ENCODE measurements at regions not wholly inside any gene's neighbourhood (a gene's known extent, or its start where the extent isn't known, plus 50 kb on each side); places are given as distances from the start of the nearest gene placed in this dataset.

GRCh38 chr6:144335311-144335861, 50.3 kb downstream of the UTRN start:
- TF ChIP-seq, protein P1, sequence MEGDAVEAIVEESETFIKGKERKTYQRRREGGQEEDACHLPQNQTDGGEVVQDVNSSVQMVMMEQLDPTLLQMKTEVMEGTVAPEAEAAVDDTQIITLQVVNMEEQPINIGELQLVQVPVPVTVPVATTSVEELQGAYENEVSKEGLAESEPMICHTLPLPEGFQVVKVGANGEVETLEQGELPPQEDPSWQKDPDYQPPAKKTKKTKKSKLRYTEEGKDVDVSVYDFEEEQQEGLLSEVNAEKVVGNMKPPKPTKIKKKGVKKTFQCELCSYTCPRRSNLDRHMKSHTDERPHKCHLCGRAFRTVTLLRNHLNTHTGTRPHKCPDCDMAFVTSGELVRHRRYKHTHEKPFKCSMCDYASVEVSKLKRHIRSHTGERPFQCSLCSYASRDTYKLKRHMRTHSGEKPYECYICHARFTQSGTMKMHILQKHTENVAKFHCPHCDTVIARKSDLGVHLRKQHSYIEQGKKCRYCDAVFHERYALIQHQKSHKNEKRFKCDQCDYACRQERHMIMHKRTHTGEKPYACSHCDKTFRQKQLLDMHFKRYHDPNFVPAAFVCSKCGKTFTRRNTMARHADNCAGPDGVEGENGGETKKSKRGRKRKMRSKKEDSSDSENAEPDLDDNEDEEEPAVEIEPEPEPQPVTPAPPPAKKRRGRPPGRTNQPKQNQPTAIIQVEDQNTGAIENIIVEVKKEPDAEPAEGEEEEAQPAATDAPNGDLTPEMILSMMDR (IDR thresholded peaks at IDR 0.05; ENCODE audit: unreplicated experiment): no peak
- CTCF ChIA-PET: interaction anchor here (0.5 kb wide), 1 partner anchor 25 kb away, joined by 12 read pairs; no protein-coding TSS in a partner anchor
- Mint-ChIP-seq H3K4me1 (ENCODE audit: low read depth, unreplicated experiment) (peaks cover 63% of the 10 kb centered on the region), H3K27me3 (ENCODE audit: unreplicated experiment) (no peaks in the 10 kb centered on the region), H3K36me3 (ENCODE audit: insufficient read depth, unreplicated experiment) (peaks cover 16% of the 10 kb centered on the region), H3K4me3 (ENCODE audit: low read depth, unreplicated experiment) (peak overlapping the region; percentile 1), H3K9me3 (ENCODE audit: low read depth, unreplicated experiment) (no peaks in the 10 kb centered on the region), H3K27ac (ENCODE audit: unreplicated experiment) (peak overlapping the region; percentile 9)
- no TSS peak for BruUV-seq (replicated peaks)
- no peak for DNase-seq
- intact Hi-C loops (cut with micrococcal nuclease; ENCODE audit: unreplicated experiment): loop anchor here (10.0 kb wide), 1 partner anchor 231 kb away; no protein-coding TSS in a partner anchor

DNA sequence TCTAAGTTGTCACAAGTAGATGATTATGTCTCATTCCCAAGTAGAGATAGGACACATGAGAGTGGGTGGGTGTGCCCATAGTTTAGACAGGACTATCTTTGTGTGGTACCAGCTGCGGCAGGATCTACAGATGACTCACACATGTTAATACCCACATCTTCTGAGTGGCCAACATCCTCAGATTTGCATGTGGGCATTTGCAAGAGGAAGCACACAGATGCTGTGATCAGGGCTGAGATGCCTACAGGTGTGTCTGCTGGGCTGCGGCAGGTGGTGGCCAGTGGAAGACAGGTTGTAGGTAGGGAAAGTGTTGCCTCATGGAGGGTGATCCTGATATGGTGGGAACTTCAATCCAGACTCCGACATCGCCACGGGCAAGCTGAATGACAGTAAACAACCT, 50.8 kb downstream of the UTRN start:
- peak; percentile 36 for DNase-seq
- H3K9me3 Mint-ChIP-seq (ENCODE audit: low read depth, unreplicated experiment): no peaks in the 10 kb centered on the region
- CTCF ChIA-PET: interaction anchor here (0.5 kb wide), 1 partner anchor 24 kb away, joined by 12 read pairs; no protein-coding TSS in a partner anchor
- TF ChIP-seq, protein P1 (IDR thresholded peaks at IDR 0.05; ENCODE audit: unreplicated experiment): no peak
- H3K36me3 Mint-ChIP-seq (ENCODE audit: insufficient read depth, unreplicated experiment): peaks cover 11% of the 10 kb centered on the region
- H3K4me1 Mint-ChIP-seq (ENCODE audit: low read depth, unreplicated experiment): peaks cover 66% of the 10 kb centered on the region
- H3K4me3 Mint-ChIP-seq (ENCODE audit: low read depth, unreplicated experiment): peak overlapping the region; percentile 1
- BruUV-seq (replicated peaks): no TSS peak
- H3K27ac Mint-ChIP-seq (ENCODE audit: unreplicated experiment): peak overlapping the region; percentile 9
- H3K27me3 Mint-ChIP-seq (ENCODE audit: unreplicated experiment): no peaks in the 10 kb centered on the region
- intact Hi-C loops (cut with micrococcal nuclease; ENCODE audit: unreplicated experiment): loop anchor here (10.0 kb wide), 1 partner anchor 231 kb away; no protein-coding TSS in a partner anchor

DNA sequence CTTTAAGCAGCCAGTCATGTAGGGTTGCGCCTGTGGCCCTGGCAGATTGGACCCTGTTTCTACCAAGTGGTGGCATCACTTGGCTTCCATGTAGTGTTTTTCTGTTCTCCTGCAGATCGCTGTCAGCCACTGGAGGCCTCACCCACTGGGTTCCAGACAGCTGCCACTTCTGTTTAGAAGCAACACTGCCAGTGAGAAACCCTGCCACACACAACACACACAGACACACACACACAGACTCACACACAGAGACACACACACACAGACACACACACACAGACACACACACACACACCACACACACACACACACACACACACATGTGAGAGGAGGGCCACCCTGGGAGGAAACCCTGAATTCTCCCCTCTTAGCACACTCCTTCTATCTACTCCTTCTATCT, 51.8 kb downstream of the UTRN start:
- Mint-ChIP-seq H3K27me3 (ENCODE audit: unreplicated experiment) (no peaks in the 10 kb centered on the region), H3K27ac (ENCODE audit: unreplicated experiment) (peak overlapping the region; percentile 47), H3K36me3 (ENCODE audit: insufficient read depth, unreplicated experiment) (peaks cover 10% of the 10 kb centered on the region), H3K4me1 (ENCODE audit: low read depth, unreplicated experiment) (peaks cover 69% of the 10 kb centered on the region), H3K9me3 (ENCODE audit: low read depth, unreplicated experiment) (no peaks in the 10 kb centered on the region), H3K4me3 (ENCODE audit: low read depth, unreplicated experiment) (no peak overlapping the region)
- BruUV-seq (replicated peaks): no TSS peak
- CTCF ChIA-PET: interaction anchor here (0.5 kb wide), 1 partner anchor 27 kb away, joined by 3 read pairs; no protein-coding TSS in a partner anchor
- intact Hi-C loops (cut with micrococcal nuclease; ENCODE audit: unreplicated experiment): loop anchor here (10.0 kb wide), 1 partner anchor 232 kb away; no protein-coding TSS in a partner anchor
- no peak for DNase-seq
- TF ChIP-seq, protein P1 (IDR thresholded peaks at IDR 0.05; ENCODE audit: unreplicated experiment): no peak

DNA sequence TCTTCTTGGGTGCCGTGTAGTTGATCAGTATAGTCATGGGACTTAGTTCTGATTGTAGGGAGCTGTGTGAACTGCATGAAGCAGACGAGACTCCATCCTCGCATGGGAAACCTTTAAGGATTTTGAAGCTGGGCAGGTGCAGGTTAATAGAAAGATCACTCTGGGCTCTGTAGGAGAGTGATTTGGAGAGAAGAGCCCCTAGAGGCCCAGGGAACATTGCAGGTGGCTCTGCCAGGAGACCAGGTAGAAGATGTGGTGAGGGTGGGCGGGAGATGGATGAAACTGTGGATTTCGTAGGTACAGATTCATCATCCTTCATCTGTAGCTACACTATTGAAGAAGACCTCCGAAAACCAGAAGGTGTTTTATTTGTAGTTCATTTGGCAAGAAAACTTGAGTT, 53.3 kb downstream of the UTRN start:
- Mint-ChIP-seq H3K9me3 (ENCODE audit: low read depth, unreplicated experiment) (no peaks in the 10 kb centered on the region), H3K4me3 (ENCODE audit: low read depth, unreplicated experiment) (no peak overlapping the region), H3K27me3 (ENCODE audit: unreplicated experiment) (no peaks in the 10 kb centered on the region), H3K27ac (ENCODE audit: unreplicated experiment) (no peak overlapping the region), H3K36me3 (ENCODE audit: insufficient read depth, unreplicated experiment) (peaks cover 9% of the 10 kb centered on the region), H3K4me1 (ENCODE audit: low read depth, unreplicated experiment) (peaks cover 71% of the 10 kb centered on the region)
- BruUV-seq (replicated peaks): no TSS peak
- intact Hi-C loops (cut with micrococcal nuclease; ENCODE audit: unreplicated experiment): loop anchor here (10.0 kb wide), 1 partner anchor 234 kb away; no protein-coding TSS in a partner anchor
- no peak for DNase-seq
- TF ChIP-seq, protein P1 (IDR thresholded peaks at IDR 0.05; ENCODE audit: unreplicated experiment): no peak
- CTCF ChIA-PET: no interaction called here
